ENCODE measurements at regions not wholly inside any gene's neighbourhood (a gene's known extent, or its start where the extent isn't known, plus 50 kb on each side); places are given as distances from the start of the nearest gene placed in this dataset.

GRCh38 chr12:96104566-96104965, 69.2 kb upstream of the LTA4H start:
- Histone ChIP-seq H3K9ac (ENCODE audit: insufficient read depth, low read depth, low read length) (no peak overlapping the region), H3K27me3 (ENCODE audit: control insufficient read depth in 1 of 2, insufficient read depth in 2 of 2, low read length in 2 of 2) (no peaks in the 10 kb centered on the region; a peak in 1 of 5 replicates), H3K9me3 (ENCODE audit: low read length) (no peaks in the 10 kb centered on the region), H3K4me2 (ENCODE audit: low read depth, low read length) (no peak overlapping the region), H4K20me1 (ENCODE audit: insufficient read depth, low read length) (no peaks in the 10 kb centered on the region), H3K79me2 (ENCODE audit: insufficient read depth, low read length) (no peaks in the 10 kb centered on the region), H2AFZ (ENCODE audit: low read length) (no peak overlapping the region), H3K36me3 (replicated peaks in 1 of 2; ENCODE audit: control insufficient read depth in 1 of 2, insufficient read depth in 2 of 2, low read length in 2 of 2) (no peaks in the 10 kb centered on the region), H3K4me3 (replicated peaks in 1 of 3; ENCODE audit: insufficient read depth in 1 of 3, low read depth in 2 of 3, low read length in 3 of 3) (no peak overlapping the region), H3K27ac (ENCODE audit: extremely low read length, insufficient read depth, low read length) (no peak overlapping the region), H3K4me1 (ENCODE audit: insufficient read depth, low read length) (peaks cover 24% of the 10 kb centered on the region)
- POLR2A ChIA-PET = no interaction called here
- DNase-seq (ENCODE audit: low spot score) (no peak), ATAC-seq (no peak), FAIRE-seq (no peak)
- intact Hi-C loops (cut with micrococcal nuclease; ENCODE audit: unreplicated experiment) (no loop called here), in situ Hi-C loops (cut with HindIII; ENCODE audit: extremely low pct_ligation_motif_present, low pct_unique_long_range_greater_than_20kb) (no loop called here)
- WGBS (ENCODE audit: low lambda C conversion rate) = 77% methylated on average over 7 of the region's 7 CpGs
- CTCF ChIA-PET (ENCODE audit: low intra/inter-chr PET ratio, low total read pairs) = no interaction called here
- BruUV-seq (replicated peaks) = no TSS peak
- TF ChIP-seq SOX6 (IDR thresholded peaks at IDR 0.05) = no peak
- no peak for TF ChIP-seq SOX6 (CRISPR knock-in tag; IDR thresholded peaks at IDR 0.05)

GRCh38 chr12:96106137-96106536, 70.8 kb upstream of the LTA4H start:
- peak; percentile 6 for DNase-seq (ENCODE audit: low spot score)
- no TSS peak for BruUV-seq (replicated peaks)
- Histone ChIP-seq H3K4me3 (replicated peaks in 1 of 3; ENCODE audit: insufficient read depth in 1 of 3, low read depth in 2 of 3, low read length in 3 of 3) (no peak overlapping the region), H4K20me1 (ENCODE audit: insufficient read depth, low read length) (no peaks in the 10 kb centered on the region), H3K4me1 (ENCODE audit: insufficient read depth, low read length) (peaks cover 24% of the 10 kb centered on the region), H3K9me3 (ENCODE audit: low read length) (no peaks in the 10 kb centered on the region), H3K4me2 (ENCODE audit: low read depth, low read length) (no peak overlapping the region), H3K9ac (ENCODE audit: insufficient read depth, low read depth, low read length) (no peak overlapping the region), H3K27me3 (ENCODE audit: control insufficient read depth in 1 of 2, insufficient read depth in 2 of 2, low read length in 2 of 2) (no peaks in the 10 kb centered on the region; a peak in 1 of 5 replicates), H2AFZ (ENCODE audit: low read length) (no peak overlapping the region), H3K36me3 (replicated peaks in 1 of 2; ENCODE audit: control insufficient read depth in 1 of 2, insufficient read depth in 2 of 2, low read length in 2 of 2) (no peaks in the 10 kb centered on the region), H3K27ac (ENCODE audit: extremely low read length, insufficient read depth, low read length) (no peak overlapping the region), H3K79me2 (ENCODE audit: insufficient read depth, low read length) (no peaks in the 10 kb centered on the region)
- WGBS (ENCODE audit: low lambda C conversion rate) = 50% methylated on average over 2 of the region's 2 CpGs
- intact Hi-C loops (cut with micrococcal nuclease; ENCODE audit: unreplicated experiment) = no loop called here
- ATAC-seq = no peak; the same call in 2 of the 3 replicates
- ChIA-PET POLR2A (no interaction called here), CTCF (ENCODE audit: low intra/inter-chr PET ratio, low total read pairs) (no interaction called here)
- in situ Hi-C loops (cut with HindIII; ENCODE audit: extremely low pct_ligation_motif_present, low pct_unique_long_range_greater_than_20kb) = no loop called here
- no peak for FAIRE-seq
- 0 out of 2 replicates have a peak, but pooled peaks have one; percentile 32 for TF ChIP-seq RCOR2 (CRISPR knock-in tag; IDR thresholded peaks at IDR 0.05)
- TF ChIP-seq RNF2 (conservative IDR thresholded peaks at IDR 0.05; ENCODE audit: low read depth) = no peak
- no peak for TF ChIP-seq ZNF335 (CRISPR knock-in tag; IDR thresholded peaks at IDR 0.05)
- no peak for TF ChIP-seq PBX2 (CRISPR knock-in tag; IDR thresholded peaks at IDR 0.05)
- no peak for TF ChIP-seq PAWR (CRISPR knock-in tag; IDR thresholded peaks at IDR 0.05; ENCODE audit: borderline replicate concordance)
- no peak for TF ChIP-seq ZNF570 (CRISPR knock-in tag; IDR thresholded peaks at IDR 0.05; ENCODE audit: borderline replicate concordance)
- no peak for TF ChIP-seq TBP (CRISPR knock-in tag; IDR thresholded peaks at IDR 0.05)
- TF ChIP-seq MTERF4 (CRISPR knock-in tag; IDR thresholded peaks at IDR 0.05) = no peak
- no peak for TF ChIP-seq FOXM1 (CRISPR knock-in tag; IDR thresholded peaks at IDR 0.05)
- TF ChIP-seq ZNF768 (CRISPR knock-in tag; IDR thresholded peaks at IDR 0.05) = peak; percentile 92; the same call in 1 of the 2 replicates
- no peak for TF ChIP-seq KMT2B (CRISPR knock-in tag; IDR thresholded peaks at IDR 0.05)
- TF ChIP-seq ZMYM3 (CRISPR knock-in tag; IDR thresholded peaks at IDR 0.05) = peak; percentile 81
- TF ChIP-seq ZMYM2 (CRISPR knock-in tag; IDR thresholded peaks at IDR 0.05) = no peak
- TF ChIP-seq ZNF749 (CRISPR knock-in tag; IDR thresholded peaks at IDR 0.05; ENCODE audit: borderline replicate concordance) = no peak
- no peak for TF ChIP-seq ZNF143 (CRISPR knock-in tag; IDR thresholded peaks at IDR 0.05)
- no peak for TF ChIP-seq ZNF543 (CRISPR knock-in tag; IDR thresholded peaks at IDR 0.05)
- TF ChIP-seq ZFP62 (CRISPR knock-in tag; IDR thresholded peaks at IDR 0.05) = no peak
- TF ChIP-seq GATAD2A (CRISPR knock-in tag; IDR thresholded peaks at IDR 0.05) = no peak
- no peak for TF ChIP-seq SALL2 (CRISPR knock-in tag; IDR thresholded peaks at IDR 0.05)

Measured in HepG2 (cell line).